ENCODE measurements at regions not wholly inside any gene's neighbourhood (a gene's known extent, or its start where the extent isn't known, plus 50 kb on each side); places are given as distances from the start of the nearest gene placed in this dataset.

GRCh38 chr7:76149847-76150691 lies 51.6 kb upstream of the SRRM3 start:
- no peak for DNase-seq (ENCODE audit: low read depth)
